Vagina (tissue), 2 donors: ENCODE measurements at regions not wholly inside any gene's neighbourhood (a gene's known extent, or its start where the extent isn't known, plus 50 kb on each side); places are given as distances from the start of the nearest gene placed in this dataset.

ENCODE experiments used
- DNase-seq, 2 donors: peaks; one replicate each; pipeline ENCODE4 v3.0.0-alpha.2; 2017; ENCODE audit errors: extremely low spot score in 2 of 2
- H3K27ac ChIP-seq: fragments of 200-600 bp; sonication (generic); one replicate; pipeline ENCODE4 v1.5.1; 2019
- H3K27me3 ChIP-seq: fragments of 200-600 bp; sonication (generic); one replicate; pipeline ENCODE4 v1.5.1; 2019
- H3K36me3 ChIP-seq, 2 donors: fragments of 200-600 bp; sonication (generic); one replicate each; pipeline ENCODE4 v1.5.1; 2017 to 2019
- H3K4me1 ChIP-seq: fragments of 200-600 bp; sonication (generic); one replicate; pipeline ENCODE4 v1.5.1; 2019
- H3K4me3 ChIP-seq, 2 donors: fragments of 200-600 bp; sonication (generic); 1 replicate in 1 of 2; 2 replicates in 1 of 2; pipeline ENCODE4 v1.5.1; 2016 to 2019
- H3K9me3 ChIP-seq: fragments of 200-600 bp; sonication (generic); one replicate; pipeline ENCODE4 v1.5.1; 2019
- POLR2A ChIP-seq, 2 donors: fragments of 450-650 bp; IDR thresholded peaks; one replicate each; pipeline ENCODE4 v1.6.1; 2017; ENCODE audit warnings: antibody characterized with exemption in 2 of 2, mild to moderate bottlenecking in 2 of 2, moderate library complexity in 2 of 2
- POLR2AphosphoS5 ChIP-seq, 2 donors: sonication (generic); formaldehyde crosslinking; IDR thresholded peaks; one replicate each; pipeline ENCODE4 v1.9.0; 2017; ENCODE audit warnings: antibody characterized with exemption in 2 of 2, mild to moderate bottlenecking in 2 of 2, low read depth in 1 of 2; ENCODE audit not compliant: insufficient read depth in 1 of 2
- intact Hi-C: fragments of 100-400 bp; cut with DNase I; formaldehyde crosslinking; loops from one replicate; pipeline ENCODE4 v1.15.1; 2023
- TF ChIP-seq, protein P1 (sequence below), 3 experiments: fragments of 450-650 bp in 2 of 3; fragments of 200-600 bp in 1 of 3; sonication (generic) in 1 of 3; IDR thresholded peaks; one replicate each; pipeline ENCODE4 v1.5.1; 2017 to 2019; ENCODE audit warnings: antibody characterized with exemption in 3 of 3, mild to moderate bottlenecking in 2 of 3, moderate library complexity in 2 of 3

DNA sequence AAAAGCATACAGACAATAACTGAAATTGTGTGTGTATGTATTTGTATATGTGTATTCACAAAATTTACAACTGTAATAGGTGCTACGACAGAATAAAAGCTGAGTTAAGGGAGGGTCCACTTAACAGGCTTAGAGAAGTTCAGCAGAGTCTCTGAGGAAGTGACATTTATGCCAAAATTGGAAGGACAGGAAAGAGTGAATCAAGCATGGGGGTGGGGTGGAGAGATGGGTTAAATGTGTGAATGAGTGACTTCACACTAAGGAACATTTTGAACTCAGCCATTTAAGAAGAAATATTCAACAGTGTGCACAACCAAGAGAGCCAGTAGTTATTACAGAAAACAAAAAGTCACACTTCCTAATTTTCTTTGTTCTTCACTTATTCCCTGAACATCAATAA lies 53.8 kb upstream of the RGS1 start:
- H3K36me3 ChIP-seq: no peaks in the 10 kb centered on the region
- H3K27me3 ChIP-seq: no peaks in the 10 kb centered on the region
- TF ChIP-seq POLR2AphosphoS5 (IDR thresholded peaks at IDR 0.05; ENCODE audit: insufficient read depth in 1 of 2, low read depth in 1 of 2) (no peak), POLR2A (IDR thresholded peaks at IDR 0.05) (no peak)
- TF ChIP-seq, protein P1, sequence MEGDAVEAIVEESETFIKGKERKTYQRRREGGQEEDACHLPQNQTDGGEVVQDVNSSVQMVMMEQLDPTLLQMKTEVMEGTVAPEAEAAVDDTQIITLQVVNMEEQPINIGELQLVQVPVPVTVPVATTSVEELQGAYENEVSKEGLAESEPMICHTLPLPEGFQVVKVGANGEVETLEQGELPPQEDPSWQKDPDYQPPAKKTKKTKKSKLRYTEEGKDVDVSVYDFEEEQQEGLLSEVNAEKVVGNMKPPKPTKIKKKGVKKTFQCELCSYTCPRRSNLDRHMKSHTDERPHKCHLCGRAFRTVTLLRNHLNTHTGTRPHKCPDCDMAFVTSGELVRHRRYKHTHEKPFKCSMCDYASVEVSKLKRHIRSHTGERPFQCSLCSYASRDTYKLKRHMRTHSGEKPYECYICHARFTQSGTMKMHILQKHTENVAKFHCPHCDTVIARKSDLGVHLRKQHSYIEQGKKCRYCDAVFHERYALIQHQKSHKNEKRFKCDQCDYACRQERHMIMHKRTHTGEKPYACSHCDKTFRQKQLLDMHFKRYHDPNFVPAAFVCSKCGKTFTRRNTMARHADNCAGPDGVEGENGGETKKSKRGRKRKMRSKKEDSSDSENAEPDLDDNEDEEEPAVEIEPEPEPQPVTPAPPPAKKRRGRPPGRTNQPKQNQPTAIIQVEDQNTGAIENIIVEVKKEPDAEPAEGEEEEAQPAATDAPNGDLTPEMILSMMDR (IDR thresholded peaks at IDR 0.05): no peak
- H3K4me3 ChIP-seq: no peak overlapping the region
- no peak for DNase-seq
- intact Hi-C loops: no loop called here
- H3K9me3 ChIP-seq: no peaks in the 10 kb centered on the region
- no peaks in the 10 kb centered on the region for H3K4me1 ChIP-seq
- H3K27ac ChIP-seq: no peak overlapping the region

DNA sequence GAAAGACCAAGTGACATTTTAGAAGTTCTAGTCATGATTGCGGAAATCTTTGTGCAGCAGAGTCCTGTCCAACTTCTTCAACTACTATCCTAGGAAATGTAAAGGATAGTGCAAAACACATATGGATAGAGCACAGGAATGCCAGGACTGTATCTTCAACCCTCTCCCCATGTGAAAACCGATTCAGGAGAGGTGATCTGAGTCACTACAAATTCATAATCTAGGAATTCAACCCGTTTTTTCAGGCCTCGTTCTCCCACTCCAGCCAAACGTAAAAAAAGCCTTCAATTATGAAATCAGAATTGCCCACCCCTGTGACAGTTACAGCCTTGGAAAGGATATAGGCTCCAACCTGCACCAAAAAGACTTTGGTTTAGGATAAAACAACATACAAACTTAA lies 52.9 kb upstream of the RGS1 start:
- TF ChIP-seq, protein P1 (IDR thresholded peaks at IDR 0.05): no peak
- TF ChIP-seq POLR2AphosphoS5 (IDR thresholded peaks at IDR 0.05; ENCODE audit: insufficient read depth in 1 of 2, low read depth in 1 of 2): no peak
- TF ChIP-seq POLR2A (IDR thresholded peaks at IDR 0.05): no peak
- Histone ChIP-seq H3K4me1 (no peaks in the 10 kb centered on the region), H3K27ac (no peak overlapping the region), H3K36me3 (no peaks in the 10 kb centered on the region), H3K27me3 (no peaks in the 10 kb centered on the region), H3K4me3 (no peak overlapping the region), H3K9me3 (no peaks in the 10 kb centered on the region)
- DNase-seq: no peak
- intact Hi-C loops: no loop called here

DNA sequence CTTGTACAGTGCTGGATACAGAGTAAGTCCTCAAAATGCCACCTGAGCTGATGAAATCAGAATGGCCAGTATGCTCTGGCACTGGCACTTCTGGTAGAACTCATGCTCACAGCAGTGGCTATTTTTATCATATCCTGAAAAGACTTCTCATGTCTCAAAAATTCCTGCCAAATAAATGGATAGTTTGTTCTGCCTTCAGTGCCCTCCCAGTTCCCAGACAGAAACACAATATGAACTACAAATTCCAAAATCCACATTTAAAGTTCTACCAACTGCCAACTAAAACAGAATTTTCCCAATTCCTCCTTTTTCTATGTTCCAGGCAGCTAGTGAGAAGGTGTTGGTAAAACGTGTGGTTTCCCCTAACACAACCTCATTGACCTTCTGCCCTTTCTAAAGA lies 51.4 kb upstream of the RGS1 start:
- Histone ChIP-seq H3K4me1 (no peaks in the 10 kb centered on the region), H3K27ac (no peak overlapping the region), H3K36me3 (no peaks in the 10 kb centered on the region), H3K9me3 (no peaks in the 10 kb centered on the region), H3K27me3 (no peaks in the 10 kb centered on the region), H3K4me3 (no peak overlapping the region)
- DNase-seq: no peak
- TF ChIP-seq POLR2AphosphoS5 (IDR thresholded peaks at IDR 0.05; ENCODE audit: insufficient read depth in 1 of 2, low read depth in 1 of 2): no peak
- TF ChIP-seq, protein P1 (IDR thresholded peaks at IDR 0.05): no peak
- TF ChIP-seq POLR2A (IDR thresholded peaks at IDR 0.05): no peak
- intact Hi-C loops: no loop called here
